ENCODE measurements at regions not wholly inside any gene's neighbourhood (a gene's known extent, or its start where the extent isn't known, plus 50 kb on each side); places are given as distances from the start of the nearest gene placed in this dataset.

DNA sequence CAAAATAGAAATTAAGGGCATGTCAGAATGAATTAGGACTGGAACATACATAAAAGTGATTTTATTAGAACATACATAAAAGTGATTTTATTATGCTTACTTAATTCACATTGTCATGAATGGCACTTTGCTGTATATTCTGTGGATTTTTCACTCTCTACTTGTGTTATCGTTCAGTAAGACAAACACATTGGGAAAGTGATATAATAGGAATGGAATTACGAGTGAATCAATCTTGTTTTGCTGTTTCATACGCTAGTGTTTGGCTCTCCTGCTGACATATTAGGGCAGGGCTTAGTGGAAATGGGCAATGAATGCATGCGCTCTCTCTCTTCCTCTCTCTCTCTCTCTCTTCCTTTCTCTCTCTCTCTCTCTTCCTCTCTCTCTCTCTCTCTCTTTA is 561.1 kb downstream of the ACTR3B start:
- TF ChIP-seq Cebpa-rat (IDR thresholded peaks at IDR 0.05): no peak
- Histone ChIP-seq H4K20me1 (no peaks in the 10 kb centered on the region), H3K27ac (no peak overlapping the region), H3K36me3 (no peaks in the 10 kb centered on the region), H3K9me3 (no peaks in the 10 kb centered on the region; the same call in 1 of the 2 replicates), H3K27me3 (no peaks in the 10 kb centered on the region), H3K4me3 (no peak overlapping the region), H3K9ac (no peak overlapping the region), H3K4me2 (no peak overlapping the region), H3K4me1 (no peaks in the 10 kb centered on the region)

DNA sequence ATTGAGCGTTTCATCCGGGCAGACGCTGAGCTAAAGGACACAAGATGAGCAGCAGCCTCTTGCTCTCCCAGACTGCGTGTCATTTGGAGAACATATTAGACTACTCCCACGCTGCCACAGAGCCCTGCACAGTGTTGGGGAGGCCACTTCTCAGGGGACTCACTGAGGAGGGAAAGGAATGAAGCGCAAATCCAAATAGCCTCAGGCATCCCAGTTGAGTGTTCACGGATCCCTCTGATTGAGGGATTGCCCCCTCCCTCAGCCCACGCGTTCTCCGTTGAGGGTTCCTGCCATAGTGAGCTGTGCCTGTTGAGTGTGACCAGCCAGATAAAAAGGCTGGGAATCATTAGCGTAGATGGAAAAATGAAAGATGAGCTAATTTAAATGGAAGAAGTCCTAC is 563.4 kb downstream of the ACTR3B start:
- Histone ChIP-seq H3K9ac (no peak overlapping the region), H3K4me2 (no peak overlapping the region), H3K36me3 (no peaks in the 10 kb centered on the region), H4K20me1 (no peaks in the 10 kb centered on the region), H3K4me3 (no peak overlapping the region), H3K9me3 (no peaks in the 10 kb centered on the region), H3K4me1 (no peaks in the 10 kb centered on the region), H3K27me3 (no peaks in the 10 kb centered on the region), H3K27ac (no peak overlapping the region)
- no peak for TF ChIP-seq Cebpa-rat (IDR thresholded peaks at IDR 0.05)

DNA sequence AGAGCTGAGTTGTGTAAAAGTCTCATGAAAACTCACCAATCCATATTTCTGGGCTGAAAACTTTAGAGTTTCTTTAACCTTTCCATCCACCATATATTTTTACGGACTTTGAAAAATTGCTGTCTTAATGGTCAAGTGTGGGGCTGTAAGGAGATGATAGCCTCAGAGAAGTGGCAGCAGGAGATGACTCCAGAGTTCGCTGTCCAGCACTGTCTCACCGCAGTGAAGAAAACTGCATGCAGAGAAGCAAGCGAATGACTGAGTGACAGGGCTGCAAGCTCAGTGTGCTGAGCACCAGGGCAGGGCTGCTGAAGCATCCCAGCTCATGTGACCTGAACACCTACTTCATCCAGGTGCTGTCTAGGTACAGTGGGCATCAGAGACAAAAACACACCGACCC is 564.5 kb downstream of the ACTR3B start:
- TF ChIP-seq Cebpa-rat (IDR thresholded peaks at IDR 0.05): no peak
- Histone ChIP-seq H3K27me3 (no peaks in the 10 kb centered on the region), H3K9me3 (no peaks in the 10 kb centered on the region), H3K36me3 (no peaks in the 10 kb centered on the region), H3K4me1 (no peaks in the 10 kb centered on the region), H3K27ac (no peak overlapping the region), H3K4me2 (no peak overlapping the region), H4K20me1 (no peaks in the 10 kb centered on the region), H3K9ac (no peak overlapping the region), H3K4me3 (no peak overlapping the region)

DNA sequence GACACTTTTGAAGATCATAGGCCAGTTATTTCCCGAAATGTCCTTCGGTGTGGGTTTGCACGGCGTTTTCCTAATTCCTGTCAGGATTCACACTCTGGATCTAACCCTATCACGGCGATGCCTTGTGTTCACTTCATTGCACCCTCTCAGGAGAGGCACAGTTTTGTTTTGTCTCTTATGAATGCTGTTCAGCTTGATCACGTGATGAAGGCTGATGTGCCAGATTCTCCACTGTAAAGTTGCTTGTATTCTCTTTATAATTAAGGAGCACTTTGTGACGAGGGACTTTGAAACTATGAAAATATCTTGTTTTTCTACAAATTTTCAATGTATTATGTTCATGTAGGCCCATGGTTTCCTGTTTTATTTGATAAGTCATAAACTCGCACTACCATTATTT is 568.1 kb downstream of the ACTR3B start:
- H3K4me1 ChIP-seq: no peaks in the 10 kb centered on the region
- no peak overlapping the region for H3K9ac ChIP-seq
- H3K36me3 ChIP-seq: no peaks in the 10 kb centered on the region
- H3K27ac ChIP-seq: no peak overlapping the region
- H3K9me3 ChIP-seq: no peaks in the 10 kb centered on the region; the same call in 1 of the 2 replicates
- H4K20me1 ChIP-seq: no peaks in the 10 kb centered on the region
- TF ChIP-seq Cebpa-rat (IDR thresholded peaks at IDR 0.05): no peak
- H3K4me2 ChIP-seq: no peak overlapping the region
- H3K4me3 ChIP-seq: no peak overlapping the region
- H3K27me3 ChIP-seq: no peaks in the 10 kb centered on the region

DNA sequence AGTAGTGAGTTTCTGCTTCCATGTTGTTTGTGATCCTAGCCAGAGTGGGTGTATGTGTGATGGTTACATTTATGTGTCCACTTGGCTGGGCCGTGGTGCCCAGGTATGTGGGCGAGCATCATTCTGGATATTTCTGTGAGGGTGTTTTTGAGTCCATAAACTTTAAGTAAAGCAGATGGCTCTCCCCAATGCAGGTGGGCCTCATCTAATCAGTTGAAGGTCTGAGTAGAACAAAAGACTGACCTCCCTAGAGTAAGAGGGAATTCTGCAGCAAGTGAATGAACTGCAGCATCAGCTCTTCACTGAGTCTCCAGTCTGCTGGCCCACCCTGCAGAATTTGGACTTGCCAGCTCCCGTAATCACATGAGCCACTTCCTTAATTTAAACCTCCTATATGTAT is 571.9 kb downstream of the ACTR3B start:
- no peaks in the 10 kb centered on the region for H3K4me1 ChIP-seq
- no peak overlapping the region for H3K9ac ChIP-seq
- H3K9me3 ChIP-seq: no peaks in the 10 kb centered on the region; the same call in 1 of the 2 replicates
- H3K4me2 ChIP-seq: no peak overlapping the region
- H3K27ac ChIP-seq: no peak overlapping the region
- H3K4me3 ChIP-seq: no peak overlapping the region
- no peaks in the 10 kb centered on the region for H4K20me1 ChIP-seq
- H3K27me3 ChIP-seq: no peaks in the 10 kb centered on the region
- H3K36me3 ChIP-seq: no peaks in the 10 kb centered on the region
- no peak for TF ChIP-seq Cebpa-rat (IDR thresholded peaks at IDR 0.05)

DNA sequence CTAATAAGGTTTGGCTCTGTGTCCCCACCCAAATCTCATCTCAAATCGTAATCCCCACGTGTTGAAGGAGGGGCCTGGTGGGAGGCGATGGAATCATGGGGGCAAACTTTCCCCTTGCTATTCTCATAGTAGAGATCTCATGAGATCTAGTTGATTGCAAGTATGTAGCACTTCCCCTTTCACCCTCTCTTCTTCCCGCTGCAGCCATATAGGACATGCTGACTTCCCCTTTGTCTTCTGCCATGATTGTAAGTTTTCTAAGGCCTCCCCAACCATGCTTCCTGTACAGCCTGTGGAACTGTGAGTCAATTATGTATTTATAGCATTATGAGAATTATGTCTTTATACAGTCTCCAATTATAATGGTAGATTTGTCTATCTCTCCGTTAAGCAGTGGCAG is 594.5 kb downstream of the ACTR3B start:
- no peak for TF ChIP-seq Cebpa-rat (IDR thresholded peaks at IDR 0.05)
- Histone ChIP-seq H3K4me1 (no peaks in the 10 kb centered on the region), H3K9me3 (peaks cover 9% of the 10 kb centered on the region; the same call in 1 of the 2 replicates), H3K9ac (no peak overlapping the region), H3K4me3 (no peak overlapping the region), H4K20me1 (no peaks in the 10 kb centered on the region), H3K27ac (no peak overlapping the region), H3K36me3 (no peaks in the 10 kb centered on the region), H3K4me2 (no peak overlapping the region), H3K27me3 (no peaks in the 10 kb centered on the region)

DNA sequence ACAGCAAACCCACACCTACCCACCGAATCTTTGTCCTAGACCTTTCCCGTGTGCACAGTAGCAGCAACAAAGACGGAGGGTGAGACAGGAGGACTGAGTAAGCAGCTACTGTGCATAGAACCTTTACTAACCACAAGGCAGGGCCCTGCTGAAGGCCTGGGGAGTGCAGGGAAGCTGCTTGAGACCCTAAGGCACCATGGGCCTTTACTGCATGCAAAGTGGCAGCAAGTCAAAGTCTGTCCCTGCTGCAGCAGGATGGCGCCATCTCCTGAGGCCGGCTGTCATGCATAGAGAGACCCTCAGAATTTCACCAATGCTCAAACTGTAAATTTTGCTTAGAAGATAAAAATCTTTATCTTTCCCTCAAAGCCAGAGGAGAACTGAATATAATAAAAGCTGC is 610.5 kb downstream of the ACTR3B start:
- Histone ChIP-seq H3K9me3 (peaks cover 14% of the 10 kb centered on the region), H3K4me2 (no peak overlapping the region), H3K36me3 (no peaks in the 10 kb centered on the region), H3K4me1 (no peaks in the 10 kb centered on the region), H3K4me3 (no peak overlapping the region), H3K27ac (no peak overlapping the region), H3K27me3 (no peaks in the 10 kb centered on the region), H4K20me1 (no peaks in the 10 kb centered on the region), H3K9ac (no peak overlapping the region)
- no peak for TF ChIP-seq Cebpa-rat (IDR thresholded peaks at IDR 0.05)

DNA sequence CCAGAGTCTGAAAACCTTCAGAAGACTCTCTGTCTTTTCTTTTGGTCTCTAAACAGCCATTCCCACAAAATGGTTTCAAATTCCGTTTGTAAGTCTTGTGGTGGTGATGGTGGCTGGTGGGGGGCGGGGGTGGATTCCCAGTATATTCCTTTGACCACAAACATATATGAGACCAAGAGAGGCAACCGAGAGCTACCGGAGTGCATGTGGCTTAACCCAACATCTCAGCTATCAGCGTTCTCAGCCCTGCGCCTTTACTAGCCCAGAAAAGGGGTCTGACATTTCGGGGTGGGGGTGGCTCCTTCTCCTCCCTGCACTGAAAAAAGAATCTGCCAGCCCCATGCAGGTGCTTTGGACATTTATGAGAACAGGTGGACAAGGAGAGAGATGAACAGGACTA is 621.1 kb downstream of the ACTR3B start:
- Histone ChIP-seq H3K4me2 (no peak overlapping the region), H3K9ac (no peak overlapping the region), H4K20me1 (no peaks in the 10 kb centered on the region), H3K27me3 (no peaks in the 10 kb centered on the region), H3K36me3 (no peaks in the 10 kb centered on the region), H3K9me3 (no peaks in the 10 kb centered on the region), H3K4me1 (no peaks in the 10 kb centered on the region), H3K4me3 (no peak overlapping the region), H3K27ac (no peak overlapping the region)
- TF ChIP-seq Cebpa-rat (IDR thresholded peaks at IDR 0.05): no peak

DNA sequence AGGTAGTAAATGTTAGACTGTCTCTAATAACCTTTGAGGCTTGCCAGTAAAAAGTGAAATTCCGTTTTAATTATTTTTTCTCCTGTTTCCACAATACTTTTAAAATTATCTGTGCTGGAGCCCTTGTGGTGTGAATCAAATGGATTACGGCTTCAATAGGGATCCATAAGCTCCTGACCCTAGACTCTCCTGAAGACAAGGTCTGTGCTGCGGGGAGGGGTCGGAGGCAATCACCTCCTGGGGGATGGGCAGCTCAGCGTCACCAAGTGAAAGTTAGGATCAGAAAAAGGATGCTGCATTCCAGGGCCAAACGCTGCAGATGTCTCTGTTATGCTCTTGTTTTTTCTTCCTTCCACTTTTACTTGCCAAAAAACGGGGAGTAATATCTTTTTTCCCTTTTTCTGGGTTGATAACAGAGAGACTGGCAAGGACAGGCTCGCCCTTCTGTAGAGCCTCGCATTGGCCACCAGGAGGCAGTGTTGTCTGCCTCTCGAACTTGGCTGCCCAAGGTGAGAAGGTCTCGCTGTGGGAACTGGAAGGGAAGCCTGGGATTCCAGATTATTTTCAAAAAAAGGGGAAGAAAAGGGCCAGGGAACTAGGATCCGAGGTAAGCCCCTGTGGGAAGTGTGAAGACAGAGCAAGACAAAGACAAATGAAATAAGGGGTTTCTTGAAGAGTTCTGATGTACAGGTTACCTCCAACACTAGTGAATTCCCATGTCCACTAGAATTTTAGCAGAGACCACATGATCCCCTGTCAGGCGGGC is 621.9 kb downstream of the ACTR3B start:
- H3K27ac ChIP-seq: no peak overlapping the region
- H3K27me3 ChIP-seq: no peaks in the 10 kb centered on the region
- H4K20me1 ChIP-seq: no peaks in the 10 kb centered on the region
- no peak for TF ChIP-seq Cebpa-rat (IDR thresholded peaks at IDR 0.05)
- no peak overlapping the region for H3K4me3 ChIP-seq
- no peak overlapping the region for H3K4me2 ChIP-seq
- H3K9ac ChIP-seq: no peak overlapping the region
- H3K9me3 ChIP-seq: no peaks in the 10 kb centered on the region
- H3K36me3 ChIP-seq: no peaks in the 10 kb centered on the region
- H3K4me1 ChIP-seq: no peaks in the 10 kb centered on the region

DNA sequence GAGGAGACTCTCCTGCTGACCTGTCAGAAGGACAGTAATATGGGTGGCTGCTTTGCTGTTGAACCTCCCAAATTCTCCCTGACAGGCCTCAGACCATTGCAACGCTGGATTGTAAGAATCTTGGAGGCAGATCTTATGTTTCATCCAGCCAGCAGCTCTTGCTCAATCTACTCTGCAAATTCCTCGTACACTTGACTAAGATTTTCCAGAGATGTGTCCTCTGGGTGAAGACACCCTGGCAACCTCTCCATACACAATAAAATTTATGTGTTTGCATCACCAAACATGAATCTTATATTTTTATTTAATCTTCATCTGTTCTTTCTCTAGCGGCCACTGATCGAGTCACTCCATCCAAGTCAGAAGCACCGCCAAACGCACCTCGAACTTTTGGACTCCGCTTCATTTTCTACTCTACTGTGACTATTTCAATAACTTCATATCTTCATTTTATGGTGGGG is 623.1 kb downstream of the ACTR3B start:
- Histone ChIP-seq H3K27ac (no peak overlapping the region), H3K27me3 (no peaks in the 10 kb centered on the region), H3K4me3 (no peak overlapping the region), H3K36me3 (no peaks in the 10 kb centered on the region), H3K4me1 (no peaks in the 10 kb centered on the region), H3K9me3 (no peaks in the 10 kb centered on the region), H4K20me1 (no peaks in the 10 kb centered on the region), H3K9ac (no peak overlapping the region), H3K4me2 (no peak overlapping the region)
- TF ChIP-seq Cebpa-rat (IDR thresholded peaks at IDR 0.05): no peak

DNA sequence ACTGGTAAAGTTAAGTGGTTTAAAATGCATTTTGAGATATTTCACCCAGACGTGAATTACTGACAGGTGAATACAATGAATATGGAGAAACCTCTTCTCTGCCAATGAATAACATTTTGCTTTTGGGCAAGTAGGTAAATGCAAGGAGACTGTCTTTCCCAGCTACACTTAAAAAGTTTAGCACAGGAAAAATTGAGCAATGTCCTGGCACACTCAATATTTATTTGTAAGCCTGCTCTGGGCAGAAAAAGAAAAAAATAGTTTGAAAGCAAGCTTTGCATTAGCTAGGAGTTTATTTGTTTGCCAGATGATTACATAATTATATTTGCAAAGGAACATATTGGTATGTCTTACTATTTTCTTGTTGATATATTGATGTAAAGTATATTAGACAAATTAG is 624.2 kb downstream of the ACTR3B start:
- no peaks in the 10 kb centered on the region for H4K20me1 ChIP-seq
- no peaks in the 10 kb centered on the region for H3K9me3 ChIP-seq
- TF ChIP-seq Cebpa-rat (IDR thresholded peaks at IDR 0.05): no peak
- H3K4me2 ChIP-seq: no peak overlapping the region
- H3K9ac ChIP-seq: no peak overlapping the region
- H3K27me3 ChIP-seq: no peaks in the 10 kb centered on the region
- H3K36me3 ChIP-seq: no peaks in the 10 kb centered on the region
- H3K4me3 ChIP-seq: no peak overlapping the region
- H3K4me1 ChIP-seq: no peaks in the 10 kb centered on the region
- H3K27ac ChIP-seq: no peak overlapping the region
